CD1c-positive myeloid dendritic cell (primary cell): ENCODE measurements at regions not wholly inside any gene's neighbourhood (a gene's known extent, or its start where the extent isn't known, plus 50 kb on each side); places are given as distances from the start of the nearest gene placed in this dataset.

Experiments used
- DNase-seq: peaks from one replicate; pipeline ENCODE4 v3.0.0-alpha.2; 2016; ENCODE audit errors: extremely low spot score

DNA sequence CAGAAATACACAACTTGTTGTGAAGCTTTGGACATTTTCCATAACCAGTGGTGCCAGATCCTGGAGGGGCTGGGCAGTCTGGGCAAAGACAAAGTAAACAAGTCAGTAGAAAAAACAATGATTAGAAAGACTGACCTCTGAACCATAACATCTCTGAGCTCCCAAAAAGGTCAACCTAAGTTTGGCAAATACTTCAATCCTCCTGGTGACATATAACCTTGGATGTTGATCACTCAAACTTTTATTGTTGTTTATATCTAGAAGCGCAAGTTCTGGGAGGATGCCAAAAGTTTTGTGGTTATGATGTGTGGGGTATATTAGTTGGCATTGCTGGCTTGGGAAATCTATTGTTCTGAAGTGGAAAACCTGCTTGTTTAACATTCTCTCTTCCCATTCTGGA is 257.7 kb downstream of the DIPK2A start:
- DNase-seq, result no peak

DNA sequence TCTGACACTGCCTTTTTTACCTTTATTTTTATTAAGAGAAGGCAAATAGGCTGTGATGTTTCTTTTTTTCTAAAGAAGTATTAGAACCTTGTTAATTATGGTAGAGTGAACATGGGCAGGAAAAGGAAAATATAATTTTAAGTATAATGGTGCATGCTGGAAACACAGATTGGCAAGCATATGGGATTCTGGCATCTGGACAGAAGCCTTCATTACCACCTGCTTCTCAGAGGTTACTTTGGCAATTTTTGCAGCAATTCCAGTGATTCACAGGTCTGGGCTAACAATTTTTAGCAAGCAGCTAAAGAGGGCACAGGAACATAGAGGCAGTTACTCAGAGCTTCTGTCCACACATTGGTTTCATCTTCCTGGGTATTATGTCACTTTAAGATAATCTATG is 258.3 kb downstream of the DIPK2A start:
- no peak for DNase-seq

DNA sequence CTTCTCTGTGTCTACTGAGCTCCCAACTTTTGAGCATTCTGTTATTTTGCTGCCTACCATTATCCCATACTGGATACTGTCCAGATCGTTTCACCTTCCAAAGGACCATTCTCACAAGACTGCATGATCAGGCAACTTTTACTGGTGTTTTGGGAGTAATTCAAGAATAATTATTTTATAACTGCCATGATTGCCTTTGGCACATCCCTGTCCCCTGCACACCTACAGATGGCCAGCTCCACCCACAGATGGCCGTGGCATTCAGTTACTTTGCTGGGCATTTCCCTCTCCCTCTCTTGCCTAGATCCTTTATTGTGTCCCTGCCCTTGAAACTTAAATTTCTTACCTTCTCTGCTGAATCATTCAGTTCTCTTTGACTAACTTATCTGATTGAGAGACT is 263.9 kb downstream of the DIPK2A start:
- no peak for DNase-seq

DNA sequence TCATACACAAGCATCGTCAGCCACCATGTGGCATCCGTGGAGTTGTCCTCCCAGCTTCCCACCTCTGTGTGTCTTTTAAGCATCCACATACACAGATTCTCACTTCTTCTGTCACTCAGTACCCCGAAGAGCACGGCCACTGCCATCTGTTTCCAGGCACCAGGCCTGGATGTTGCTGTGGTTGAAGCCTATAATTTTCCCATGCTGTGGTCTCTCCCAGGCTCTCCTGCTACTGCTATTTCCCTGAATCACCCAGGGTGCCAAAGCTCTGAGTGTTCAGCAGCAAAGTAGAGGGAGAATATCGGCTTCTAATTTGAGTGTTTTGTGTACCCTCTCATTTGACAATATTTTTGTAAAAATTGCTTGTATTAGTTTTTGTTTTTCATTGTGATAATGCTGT is 265.7 kb downstream of the DIPK2A start:
- no peak for DNase-seq

DNA sequence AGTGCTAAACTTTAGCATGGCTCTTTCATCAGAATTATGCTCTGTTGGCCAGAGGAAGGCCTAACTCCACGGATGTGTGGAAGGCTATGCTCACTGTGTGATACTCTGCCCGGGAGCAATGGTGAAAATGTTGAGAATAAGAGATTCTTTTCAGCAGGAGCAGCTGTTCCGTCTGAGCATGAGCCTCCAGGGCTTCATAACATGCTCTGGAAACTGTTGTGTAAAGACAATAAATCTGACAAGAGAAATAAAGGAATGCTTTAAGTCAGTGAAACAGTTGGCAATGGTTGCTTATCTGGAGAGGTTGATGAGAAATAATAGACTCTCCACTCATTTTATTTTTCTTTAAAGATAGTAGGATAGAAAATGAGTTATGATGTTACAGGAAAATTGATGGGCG is 269.8 kb downstream of the DIPK2A start:
- no peak for DNase-seq

DNA sequence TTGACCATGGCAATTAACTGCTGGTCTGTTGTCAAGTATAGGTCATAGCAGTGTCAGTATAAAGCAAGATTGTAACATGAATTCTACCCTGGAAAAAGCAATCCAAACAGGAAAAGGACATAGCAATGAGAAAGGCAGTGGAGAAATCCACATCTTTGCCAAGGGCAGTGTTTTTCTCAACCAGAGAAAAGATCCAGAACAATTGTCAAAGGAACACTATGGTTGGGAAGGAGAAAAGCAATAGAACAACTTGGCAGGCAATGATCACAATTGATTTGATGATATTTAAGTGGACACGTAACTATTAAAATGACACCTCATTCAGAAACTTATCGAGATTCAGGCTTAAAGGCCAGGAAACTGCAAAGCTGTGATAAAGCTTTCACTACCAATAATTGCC is 271.1 kb downstream of the DIPK2A start:
- no peak for DNase-seq

DNA sequence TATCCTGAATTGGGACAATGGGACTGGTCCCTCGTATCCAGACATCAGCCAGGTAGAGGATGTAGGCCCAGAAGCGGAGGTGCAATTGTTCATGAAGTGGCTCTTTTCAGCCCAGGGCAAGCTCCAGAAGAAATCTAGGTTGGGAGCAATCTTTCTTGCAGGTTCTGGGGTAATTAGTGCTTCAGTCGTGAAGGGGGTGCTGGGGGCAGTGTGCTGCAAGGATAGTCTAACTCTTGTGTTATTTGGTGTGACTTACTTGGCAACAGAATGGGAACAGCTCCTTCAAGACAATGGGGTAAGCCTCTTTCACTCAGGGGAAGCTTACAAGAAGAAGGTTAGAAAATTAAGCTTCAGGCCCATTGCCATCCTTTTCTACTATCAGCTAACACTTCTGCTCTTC is 273.0 kb downstream of the DIPK2A start:
- no peak for DNase-seq

DNA sequence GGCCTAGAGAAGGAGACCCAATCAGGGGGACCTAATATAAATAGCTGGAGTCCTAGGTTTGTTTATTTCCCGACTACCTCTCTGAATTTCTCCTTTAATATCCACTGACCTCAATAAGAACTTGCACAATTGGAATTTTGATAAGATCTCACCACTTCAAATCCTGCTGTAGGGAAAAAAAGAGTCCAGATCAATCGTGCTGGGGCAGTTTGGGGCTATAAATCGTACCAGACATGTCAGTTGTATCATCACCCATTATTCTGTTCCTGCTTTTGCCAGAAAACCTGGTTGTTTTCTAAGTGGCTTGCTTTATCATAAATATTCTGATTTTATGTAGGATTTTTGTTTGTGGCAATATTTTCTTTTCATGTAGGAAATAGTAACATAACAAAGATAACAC is 281.3 kb downstream of the DIPK2A start:
- DNase-seq, result no peak

DNA sequence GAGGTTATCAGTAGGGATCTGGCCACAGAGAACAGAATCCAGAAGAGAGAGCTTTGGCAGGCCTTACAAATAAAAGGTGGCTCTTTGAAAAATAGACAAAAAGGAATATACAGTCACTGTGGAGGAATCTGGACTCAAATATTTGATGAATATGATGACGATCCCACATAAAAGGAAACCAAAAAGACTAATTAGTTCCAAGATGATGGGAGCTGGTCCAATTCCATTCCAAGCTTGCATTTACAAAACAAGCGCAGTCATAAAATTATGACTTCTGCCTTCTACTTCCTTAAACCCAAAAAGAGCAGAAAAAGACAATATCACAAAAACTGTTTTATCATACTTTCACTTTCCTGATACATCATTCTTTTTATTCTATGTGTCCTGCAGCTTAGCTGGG is 285.8 kb downstream of the DIPK2A start:
- no peak for DNase-seq

DNA sequence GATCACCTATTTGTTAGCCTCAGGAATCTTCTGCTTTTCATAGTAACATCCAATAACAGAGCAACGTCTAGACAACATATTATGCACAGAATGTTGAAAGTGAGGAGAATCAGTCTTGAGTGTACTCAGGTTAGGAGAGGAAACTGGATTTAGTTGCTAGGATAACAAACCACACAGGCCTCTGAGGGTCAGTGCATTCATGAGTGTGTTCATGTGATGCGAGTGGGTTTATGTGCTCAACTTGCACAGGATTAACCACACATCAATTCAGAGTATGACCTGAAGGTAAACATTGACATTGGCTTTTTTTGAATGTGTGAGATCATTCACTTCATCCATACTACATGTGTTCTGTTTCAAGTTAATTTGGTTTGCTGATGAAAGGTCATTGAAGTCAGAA is 287.6 kb downstream of the DIPK2A start:
- DNase-seq, result no peak

DNA sequence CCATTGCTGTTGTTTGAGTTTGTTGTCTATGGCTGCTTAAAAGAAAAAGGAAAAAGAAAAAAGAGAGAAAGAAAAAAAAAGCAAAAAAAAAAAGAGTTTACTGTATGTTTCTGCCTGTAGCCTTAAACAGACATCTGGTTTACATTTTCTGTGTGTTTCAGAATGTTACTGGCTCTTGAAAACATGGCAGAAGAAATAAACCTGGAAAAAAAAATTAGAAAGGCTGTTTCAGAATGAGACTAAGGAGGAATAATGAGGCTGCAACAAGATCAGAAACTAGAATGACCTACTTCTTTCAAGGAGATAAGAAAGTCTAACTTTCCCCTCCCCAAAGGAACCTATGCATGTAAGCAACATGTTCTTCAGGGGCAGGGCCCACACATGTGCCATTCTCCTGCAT is 292.1 kb downstream of the DIPK2A start:
- no peak for DNase-seq

DNA sequence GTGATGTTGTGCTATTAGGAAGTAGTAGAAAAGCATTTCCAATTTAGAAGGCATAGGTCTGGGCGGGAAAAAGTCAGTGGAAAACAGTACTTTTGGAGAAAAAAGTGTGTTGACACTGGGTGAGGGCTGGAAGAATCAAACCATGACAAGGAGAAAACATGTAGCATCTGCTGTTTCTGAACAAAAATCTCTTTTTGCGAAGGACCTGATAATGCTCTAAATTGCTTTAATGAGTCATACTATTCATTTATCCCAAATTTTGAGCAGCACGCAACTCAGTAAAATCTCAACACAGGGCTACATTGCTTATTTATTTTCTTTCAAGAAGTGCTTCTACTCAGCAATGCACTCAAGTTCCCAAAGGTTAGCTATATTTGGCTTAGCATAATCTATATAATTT is 292.7 kb downstream of the DIPK2A start:
- DNase-seq, result no peak

DNA sequence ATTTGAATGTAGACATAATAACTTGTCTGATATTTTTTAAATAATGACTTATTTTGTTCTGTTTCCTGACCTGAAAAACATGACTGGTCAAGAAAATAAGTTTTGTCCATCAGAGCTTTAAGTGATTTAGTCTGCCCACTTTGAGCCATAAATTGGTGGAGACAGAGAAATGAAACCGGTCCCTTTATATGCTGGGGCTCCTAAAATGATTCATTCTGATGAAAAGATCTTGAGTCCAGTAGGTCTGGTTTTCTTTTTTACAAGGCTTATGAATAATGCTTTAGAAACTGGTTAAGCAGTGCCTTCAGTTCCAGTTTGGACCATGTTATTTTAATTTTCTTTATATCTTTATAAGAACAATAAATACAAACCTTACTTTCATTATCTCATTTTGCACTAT is 293.2 kb downstream of the DIPK2A start:
- DNase-seq, result no peak

DNA sequence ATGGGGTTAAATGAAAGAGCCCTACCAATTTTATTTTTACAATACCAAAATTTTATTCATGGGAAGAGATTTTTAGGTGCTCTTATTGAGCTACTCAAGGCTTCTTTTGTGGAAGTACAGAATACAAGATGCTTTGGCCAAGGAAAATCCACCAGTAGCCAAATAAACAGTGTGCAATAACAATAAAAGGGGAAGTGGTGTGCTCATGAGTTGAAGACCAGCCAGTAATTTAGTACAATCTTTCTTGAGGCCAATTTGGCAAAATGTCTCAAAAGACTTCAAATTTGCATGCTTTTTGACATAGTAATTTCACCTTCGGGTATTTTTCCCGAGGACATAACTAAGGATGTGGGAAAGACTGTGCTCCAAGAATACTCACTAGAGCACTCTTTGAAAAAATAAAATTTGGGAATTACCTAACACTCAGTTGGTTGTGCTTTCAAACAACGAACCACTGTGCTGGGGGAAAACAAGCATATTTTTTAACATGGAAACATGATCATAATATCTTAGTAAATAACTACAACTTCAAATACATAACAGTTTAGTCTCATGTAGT is 294.0 kb downstream of the DIPK2A start:
- no peak for DNase-seq

DNA sequence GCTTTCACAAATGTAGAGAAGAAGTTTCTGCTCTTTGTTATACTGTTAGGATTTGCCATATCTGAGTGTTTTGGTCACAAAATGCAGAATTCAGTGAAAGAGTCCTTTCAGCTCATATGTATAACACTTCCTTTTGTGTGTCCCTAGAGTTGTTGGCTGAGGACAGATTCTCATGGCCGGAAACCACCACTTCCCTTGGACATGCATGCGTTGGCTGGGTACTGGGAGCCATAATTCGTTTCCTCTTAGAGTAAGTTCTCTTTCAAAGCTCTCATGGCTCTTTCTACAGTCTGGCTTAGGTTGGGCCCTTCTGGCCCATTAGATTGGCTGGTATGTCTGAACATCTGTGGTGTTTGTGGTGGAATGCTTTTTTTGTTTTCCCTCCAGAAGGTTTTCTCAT is 298.5 kb downstream of the DIPK2A start:
- DNase-seq, result peak; percentile 34

DNA sequence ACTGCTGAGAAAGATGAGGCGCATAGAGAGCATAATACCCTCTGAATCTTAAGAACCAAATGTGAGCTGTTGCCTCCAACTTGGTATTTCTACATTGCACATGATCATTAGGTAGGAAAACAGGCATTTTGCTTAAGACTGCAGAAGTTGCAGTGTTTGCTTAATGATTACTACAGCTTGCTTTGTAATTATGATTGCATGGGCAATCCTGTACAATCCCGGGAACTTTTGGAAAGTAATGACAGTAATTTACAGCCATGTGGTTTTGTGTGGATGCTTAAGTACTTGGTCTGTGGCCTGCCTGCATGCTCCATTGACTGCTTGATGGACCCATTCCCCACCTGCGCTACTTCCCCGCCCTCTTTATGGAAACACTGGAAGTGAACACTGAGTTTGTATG is 301.1 kb downstream of the DIPK2A start:
- no peak for DNase-seq

DNA sequence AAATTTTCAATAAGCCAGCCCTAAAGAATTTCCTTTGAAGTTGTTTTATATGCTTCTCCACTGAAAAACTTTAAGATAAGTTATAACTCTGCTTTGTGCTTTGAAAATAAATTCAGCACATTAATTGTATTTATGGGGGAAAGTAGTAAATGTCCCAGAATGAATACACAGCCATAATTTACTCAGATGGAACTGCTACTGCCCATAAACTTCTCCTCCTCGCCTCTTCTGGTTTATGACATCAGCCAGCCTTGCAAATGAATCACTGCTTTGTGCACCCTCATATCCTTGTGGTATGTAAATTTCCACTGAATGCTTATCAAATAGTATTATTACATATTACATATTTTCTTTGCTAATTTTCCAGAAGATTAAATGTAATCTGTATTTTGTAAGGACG is 302.0 kb downstream of the DIPK2A start:
- no peak for DNase-seq

DNA sequence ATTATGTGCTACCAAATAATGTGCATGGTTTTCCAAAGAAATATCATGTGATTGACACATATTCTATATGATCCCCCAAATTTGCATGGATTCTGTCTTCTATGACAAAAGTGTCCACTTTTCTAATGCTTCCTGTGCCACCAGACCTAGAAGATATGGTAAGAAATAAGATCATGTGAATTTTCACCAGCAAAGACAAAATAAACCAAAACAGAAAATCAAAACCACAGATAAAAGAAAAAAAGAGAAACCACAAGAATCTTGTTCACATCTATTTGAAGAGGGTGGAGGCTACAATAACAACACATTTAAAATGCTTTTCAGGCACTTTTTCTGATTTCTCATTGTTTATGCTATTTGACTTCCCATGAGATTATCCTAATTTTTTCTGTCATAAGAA is 303.4 kb downstream of the DIPK2A start:
- no peak for DNase-seq

DNA sequence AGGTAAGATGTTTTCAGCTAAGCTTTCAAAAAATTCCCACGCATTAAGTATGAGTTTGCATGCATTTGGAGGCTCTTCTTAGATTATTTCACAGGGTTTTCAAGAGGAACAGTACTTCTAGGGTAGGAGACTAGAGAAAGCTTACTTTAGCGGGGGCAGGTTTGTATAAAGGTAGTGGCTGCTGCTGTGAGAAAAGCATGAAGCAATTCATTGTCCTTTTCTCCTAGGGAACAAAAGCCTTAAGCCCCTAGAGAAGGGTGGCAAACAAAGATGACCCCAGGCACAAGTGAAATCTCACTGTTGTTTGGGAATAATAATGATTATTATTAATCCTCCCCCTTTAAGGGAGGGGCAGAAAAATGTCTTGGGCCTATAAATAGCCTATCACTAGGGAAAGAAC is 310.7 kb downstream of the DIPK2A start:
- no peak for DNase-seq

DNA sequence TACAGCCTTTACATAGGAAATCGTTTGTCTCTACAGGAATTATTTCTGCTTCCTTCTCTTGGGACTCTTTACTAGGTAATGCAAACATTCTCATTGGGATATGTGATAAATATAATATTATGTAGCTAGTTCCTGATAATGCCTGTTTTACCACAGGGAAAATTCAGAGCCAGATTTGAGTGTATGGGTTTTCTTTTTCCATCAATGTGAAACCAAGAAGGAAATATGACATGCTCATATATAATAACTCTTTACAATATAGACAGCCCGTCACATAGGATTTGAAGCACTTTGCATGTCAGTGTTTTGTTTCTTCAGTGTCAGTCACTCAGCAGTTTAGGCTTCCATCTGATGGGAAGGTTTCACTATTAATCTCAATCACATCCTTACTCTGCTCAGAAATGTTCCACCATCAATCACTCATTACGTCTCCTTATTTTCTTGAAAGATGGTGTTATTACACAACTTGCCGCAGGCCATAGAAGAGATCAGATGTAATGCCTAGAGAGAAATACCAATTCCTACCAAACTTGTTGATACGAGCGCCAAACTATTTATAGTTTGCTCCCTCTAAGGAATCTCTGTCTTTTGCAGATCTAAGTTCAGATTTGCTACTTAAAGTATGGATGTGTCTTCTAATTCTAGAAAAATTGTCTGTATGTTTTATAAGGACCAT is 314.8 kb downstream of the DIPK2A start:
- DNase-seq, result no peak

DNA sequence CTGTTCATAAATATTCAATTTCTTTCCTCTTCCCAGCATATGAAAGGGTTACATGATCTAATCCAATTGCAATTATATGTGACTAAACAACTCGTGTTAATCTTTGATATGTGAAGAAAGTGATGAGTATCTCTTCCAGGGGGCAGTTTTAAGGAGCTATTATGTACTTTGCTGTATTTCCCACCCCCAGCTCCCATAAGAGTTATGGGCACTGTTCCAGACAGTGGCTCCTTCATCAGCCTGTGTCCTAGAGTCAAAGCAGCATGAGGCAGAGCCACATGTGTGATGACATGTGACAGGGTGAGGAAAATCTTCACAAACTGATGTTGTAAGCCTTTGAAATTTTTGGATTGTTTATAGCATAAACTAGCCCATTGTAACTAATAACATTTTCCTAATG is 315.4 kb downstream of the DIPK2A start:
- DNase-seq, result no peak

DNA sequence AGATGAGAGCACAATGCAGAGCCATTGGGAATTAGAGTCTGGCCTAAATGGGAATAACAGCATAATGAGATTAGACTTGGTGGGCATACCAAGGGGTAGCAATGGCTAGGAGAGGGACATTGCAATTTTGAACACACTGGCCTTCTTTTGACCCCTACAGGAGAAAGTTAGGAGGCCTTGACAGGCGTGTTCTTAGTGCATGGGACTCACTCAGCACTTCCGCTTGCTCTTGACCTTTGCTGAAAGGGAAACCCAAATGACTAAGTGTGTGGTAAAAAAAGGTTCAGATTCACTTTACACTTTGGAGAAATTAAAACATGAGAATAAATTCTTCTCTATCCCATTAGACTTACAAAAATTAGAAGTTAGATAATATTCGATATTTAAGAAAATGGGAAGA is 317.4 kb downstream of the DIPK2A start:
- DNase-seq, result no peak

DNA sequence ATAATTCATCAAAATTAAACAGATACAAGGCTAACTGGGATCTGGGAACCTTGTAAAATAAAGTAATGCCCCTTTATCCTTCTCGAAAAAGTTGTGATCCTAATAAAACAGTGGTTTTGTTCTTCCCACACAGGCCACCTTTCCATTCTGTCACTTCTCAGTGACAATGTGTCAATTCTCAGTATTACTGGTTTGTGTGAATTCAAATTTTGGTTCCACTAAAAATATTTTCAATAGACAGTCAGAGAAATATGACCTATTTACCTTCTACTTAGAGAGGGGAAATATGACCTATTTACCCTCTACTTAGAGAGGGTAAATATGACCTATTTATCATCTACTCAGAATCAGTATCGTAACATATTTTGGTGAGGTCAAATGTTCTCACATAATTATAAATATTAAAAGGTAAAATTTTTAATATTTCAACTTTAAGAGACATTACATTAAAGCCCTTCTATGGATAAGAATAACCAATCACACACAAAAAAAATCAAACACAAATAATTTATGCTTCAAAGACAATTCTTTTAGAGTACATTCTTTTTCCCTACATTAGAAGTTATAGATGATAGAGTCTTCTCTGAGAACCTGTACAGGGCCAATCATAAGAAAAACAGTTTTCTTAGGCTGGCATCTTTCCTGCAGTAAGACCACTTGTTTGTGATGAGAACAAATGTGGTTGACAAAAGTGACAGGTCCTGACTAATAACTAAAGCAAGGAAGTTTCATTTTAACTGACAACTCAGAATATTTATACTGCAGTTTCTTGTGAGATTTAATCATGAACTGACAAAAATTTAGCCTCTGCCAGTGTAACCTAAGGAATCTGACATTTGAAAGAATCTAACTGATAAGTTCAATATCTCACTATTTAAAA is 323.3 kb downstream of the DIPK2A start:
- no peak for DNase-seq
